ENCODE measurements at regions not wholly inside any gene's neighbourhood (a gene's known extent, or its start where the extent isn't known, plus 50 kb on each side); places are given as distances from the start of the nearest gene placed in this dataset.

GRCh38 chr4:116665716-116666115 lies 419.7 kb downstream of the TRAM1L1 start:
- TF ChIP-seq RAD21 (IDR thresholded peaks at IDR 0.05; ENCODE audit: low read length) (no peak), FOS (IDR thresholded peaks at IDR 0.05; ENCODE audit: low read depth, low read length) (no peak), RCOR1 (IDR thresholded peaks at IDR 0.05; ENCODE audit: insufficient replicate concordance, low read length) (no peak), CHD1 (IDR thresholded peaks at IDR 0.05; ENCODE audit: low read depth, low read length) (no peak), CEBPB (IDR thresholded peaks at IDR 0.05; ENCODE audit: low read depth, low read length) (no peak), RFX5 (IDR thresholded peaks at IDR 0.05; ENCODE audit: low read depth, low read length) (no peak), ELK1 (IDR thresholded peaks at IDR 0.05; ENCODE audit: borderline replicate concordance, low read depth, low read length) (no peak), MXI1 (IDR thresholded peaks at IDR 0.05; ENCODE audit: borderline replicate concordance, low read depth, low read length) (no peak), MAFK (IDR thresholded peaks at IDR 0.05; ENCODE audit: low read depth, low read length) (no peak), USF2 (IDR thresholded peaks at IDR 0.05; ENCODE audit: low read depth, low read length) (no peak), NFE2L2 (IDR thresholded peaks at IDR 0.05; ENCODE audit: low read depth, low read length) (no peak), SMC3 (IDR thresholded peaks at IDR 0.05; ENCODE audit: low read depth, low read length) (no peak), BHLHE40 (IDR thresholded peaks at IDR 0.05; ENCODE audit: low read depth, low read length) (no peak), POLR2A (IDR thresholded peaks at IDR 0.05; ENCODE audit: low read depth, low read length) (no peak), MAZ (IDR thresholded peaks at IDR 0.05; ENCODE audit: borderline replicate concordance, low read depth, low read length) (no peak)
- TF ChIP-seq, protein P1, sequence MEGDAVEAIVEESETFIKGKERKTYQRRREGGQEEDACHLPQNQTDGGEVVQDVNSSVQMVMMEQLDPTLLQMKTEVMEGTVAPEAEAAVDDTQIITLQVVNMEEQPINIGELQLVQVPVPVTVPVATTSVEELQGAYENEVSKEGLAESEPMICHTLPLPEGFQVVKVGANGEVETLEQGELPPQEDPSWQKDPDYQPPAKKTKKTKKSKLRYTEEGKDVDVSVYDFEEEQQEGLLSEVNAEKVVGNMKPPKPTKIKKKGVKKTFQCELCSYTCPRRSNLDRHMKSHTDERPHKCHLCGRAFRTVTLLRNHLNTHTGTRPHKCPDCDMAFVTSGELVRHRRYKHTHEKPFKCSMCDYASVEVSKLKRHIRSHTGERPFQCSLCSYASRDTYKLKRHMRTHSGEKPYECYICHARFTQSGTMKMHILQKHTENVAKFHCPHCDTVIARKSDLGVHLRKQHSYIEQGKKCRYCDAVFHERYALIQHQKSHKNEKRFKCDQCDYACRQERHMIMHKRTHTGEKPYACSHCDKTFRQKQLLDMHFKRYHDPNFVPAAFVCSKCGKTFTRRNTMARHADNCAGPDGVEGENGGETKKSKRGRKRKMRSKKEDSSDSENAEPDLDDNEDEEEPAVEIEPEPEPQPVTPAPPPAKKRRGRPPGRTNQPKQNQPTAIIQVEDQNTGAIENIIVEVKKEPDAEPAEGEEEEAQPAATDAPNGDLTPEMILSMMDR (conservative IDR thresholded peaks at IDR 0.05; ENCODE audit: low read depth, low read length), result no peak
- H4K20me1 ChIP-seq (ENCODE audit: insufficient read depth, low read length), result no peaks in the 10 kb centered on the region
- H4K91ac ChIP-seq (ENCODE audit: insufficient read depth, low read depth, low read length), result no peak overlapping the region
- H3K56ac ChIP-seq (ENCODE audit: extremely low read depth, insufficient read depth, low read length), result no peak overlapping the region
- H3K18ac ChIP-seq (ENCODE audit: low read depth, low read length), result no peak overlapping the region
- in situ Hi-C loops (cut with MboI; ENCODE audit: low sequenced_read_pairs), result no loop called here
- ChIA-PET CTCF (no interaction called here), POLR2A (ENCODE audit: unreplicated experiment) (no interaction called here)
- H2AK9ac ChIP-seq (replicated peaks; ENCODE audit: low read depth, low read length, poor library complexity), result no peak overlapping the region
- H3K14ac ChIP-seq (replicated peaks; ENCODE audit: low read depth, low read length), result no peak overlapping the region
- dilution Hi-C loops (cut with HindIII; ENCODE audit: low sequenced_read_pairs, unreplicated experiment), result no loop called here
- H2AFZ ChIP-seq (replicated peaks; ENCODE audit: low read length, poor library complexity), result no peak overlapping the region
- H3K9me3 ChIP-seq (ENCODE audit: control insufficient read depth, insufficient read depth, low read length), result peaks cover 9% of the 10 kb centered on the region
- no peaks in the 10 kb centered on the region for H3K9me1 ChIP-seq (ENCODE audit: insufficient read depth, low read length)
- H3K23ac ChIP-seq (ENCODE audit: low read depth, low read length), result no peak overlapping the region
- no peaks in the 10 kb centered on the region for H3K4me1 ChIP-seq (ENCODE audit: control insufficient read depth, insufficient read depth, low read length)
- no peak overlapping the region for H3K9ac ChIP-seq (ENCODE audit: low read depth, low read length)
- no peak overlapping the region for H3K27ac ChIP-seq (ENCODE audit: insufficient read depth, low read length)
- H3K36me3 ChIP-seq (ENCODE audit: control insufficient read depth, insufficient read depth, low read length), result no peaks in the 10 kb centered on the region
- no peak overlapping the region for H2BK120ac ChIP-seq (ENCODE audit: low read depth, low read length)
- H3K4me2 ChIP-seq (ENCODE audit: low read depth, low read length), result no peak overlapping the region
- no peak overlapping the region for H2AK5ac ChIP-seq (ENCODE audit: low read depth, low read length)
- H3K4ac ChIP-seq (ENCODE audit: low read depth, low read length), result no peak overlapping the region
- H3K79me1 ChIP-seq (ENCODE audit: low read depth in 1 of 2, low read length in 2 of 2), result no peaks in the 10 kb centered on the region
- DNase-seq (no peak), ATAC-seq (ENCODE audit: low read depth) (no peak)
- H2BK20ac ChIP-seq (ENCODE audit: low read depth, low read length), result no peak overlapping the region
- H3K4me3 ChIP-seq (ENCODE audit: insufficient read depth, low read depth, low read length), result no peak overlapping the region
- intact Hi-C loops (cut with micrococcal nuclease), result no loop called here
- BruUV-seq (replicated peaks), result no TSS peak
- H2BK15ac ChIP-seq (ENCODE audit: low read depth, low read length), result no peak overlapping the region
- H4K8ac ChIP-seq (ENCODE audit: low read depth in 2 of 2, low read length in 2 of 2), result no peak overlapping the region
- no peaks in the 10 kb centered on the region for H3K27me3 ChIP-seq (ENCODE audit: control insufficient read depth, insufficient read depth, low read length)
- H2BK5ac ChIP-seq (ENCODE audit: low read depth, low read length, poor library complexity, severe bottlenecking), result no peak overlapping the region
- WGBS, 2 experiments (ENCODE audit: extremely low coverage in 2 of 2, insufficient read length in 1 of 2), result no CpG with 5 or more reads among the region's 1 CpG
- no peak overlapping the region for H4K5ac ChIP-seq (ENCODE audit: low read depth, low read length)

All from IMR-90 (cell line).